ENCODE measurements at regions not wholly inside any gene's neighbourhood (a gene's known extent, or its start where the extent isn't known, plus 50 kb on each side); places are given as distances from the start of the nearest gene placed in this dataset.

- no peak for TF ChIP-seq CTCF (IDR thresholded peaks at IDR 0.05 in 4 of 5, conservative IDR thresholded peaks at IDR 0.05 in 1 of 5)
- no peak for TF ChIP-seq POLR2A (IDR thresholded peaks at IDR 0.05)
Measured at GRCh38 chr12:88876857-88877256, 296.6 kb upstream of the KITLG start.
